Prostate gland (tissue), 2 donors: ENCODE measurements at regions not wholly inside any gene's neighbourhood (a gene's known extent, or its start where the extent isn't known, plus 50 kb on each side); places are given as distances from the start of the nearest gene placed in this dataset.

ENCODE experiments used
- DNase-seq: peaks from one replicate; pipeline ENCODE4 v3.0.0-alpha.2; 2019; ENCODE audit warnings: low spot score
- H3K27ac ChIP-seq, 2 donors: fragments of 200-600 bp; sonication (generic); 2 replicates each; pipeline ENCODE4 v1.5.1; 2017 to 2019
- H3K27me3 ChIP-seq: fragments of 200-600 bp; sonication (generic); replicated peaks from 2 replicates; pipeline ENCODE4 v1.5.1; 2019; ENCODE audit not compliant: insufficient read depth
- H3K36me3 ChIP-seq, 2 donors: fragments of 200-600 bp; sonication (generic); 1 replicate in 1 of 2; 2 replicates in 1 of 2; pipeline versions ENCODE4 v1.5.1 to v1.8.1; 2017 to 2019
- H3K4me1 ChIP-seq: fragments of 200-600 bp; sonication (generic); replicated peaks from 2 replicates; pipeline ENCODE4 v1.5.1; 2019
- H3K4me3 ChIP-seq, 2 donors: fragments of 200-600 bp; sonication (generic); 2 replicates each; pipeline ENCODE4 v1.5.1; 2017 to 2019
- H3K9me3 ChIP-seq: fragments of 200-600 bp; sonication (generic); 2 replicates; pipeline ENCODE4 v1.5.1; 2017
- CTCF ChIP-seq, 4 experiments: fragments of 200-600 bp in 2 of 4; fragments of 450-650 bp in 2 of 4; sonication (generic) in 2 of 4; IDR thresholded peaks; 1 replicate in 3 of 4; 2 replicates in 1 of 4; pipeline ENCODE4 v1.5.1; 2016 to 2019; ENCODE audit warnings: antibody characterized with exemption in 4 of 4, mild to moderate bottlenecking in 2 of 4, moderate library complexity in 2 of 4
- POLR2A ChIP-seq: fragments of 450-650 bp; IDR thresholded peaks from one replicate; pipeline ENCODE4 v1.6.1; 2016; ENCODE audit warnings: antibody characterized with exemption, mild to moderate bottlenecking
- POLR2AphosphoS5 ChIP-seq: sonication (generic); formaldehyde crosslinking; IDR thresholded peaks from one replicate; pipeline ENCODE4 v1.6.1; 2017; ENCODE audit warnings: antibody characterized with exemption
- WGBS: methylation state at CpG from one replicate; pipeline ENCODE4 v1.1.5; 2018; 5-methylcytosine and 5-hydroxymethylcytosine counted together
- intact Hi-C: fragments of 100-400 bp; cut with DNase I; formaldehyde crosslinking; loops from one replicate; pipeline ENCODE4 v1.14.2; 2022

GRCh38 chr9:135000647-135001245, 83.0 kb upstream of the FCN1 start:
- intact Hi-C loops, result no loop called here
- H3K36me3 ChIP-seq, result no peaks in the 10 kb centered on the region

GRCh38 chr9:135001526-135001925, 83.8 kb upstream of the FCN1 start:
- no peak for DNase-seq

More at GRCh38 chr9:135000647-135001245, 83.0 kb upstream of the FCN1 start:
- Histone ChIP-seq H3K27me3 (no peaks in the 10 kb centered on the region), H3K4me3 (no peak overlapping the region), H3K27ac (no peak overlapping the region), H3K9me3 (no peaks in the 10 kb centered on the region), H3K4me1 (no peaks in the 10 kb centered on the region)
- DNase-seq, result no peak
- TF ChIP-seq POLR2A (no peak), CTCF (IDR thresholded peaks at IDR 0.05) (no peak), POLR2AphosphoS5 (no peak)
- WGBS, result 55% methylated on average over 2 of the region's 2 CpGs

GRCh38 chr9:135002336-135002735, 84.6 kb upstream of the FCN1 start:
- intact Hi-C loops, result no loop called here
- Histone ChIP-seq H3K4me3 (no peak overlapping the region), H3K4me1 (no peaks in the 10 kb centered on the region), H3K27ac (no peak overlapping the region), H3K9me3 (no peaks in the 10 kb centered on the region), H3K27me3 (no peaks in the 10 kb centered on the region), H3K36me3 (no peaks in the 10 kb centered on the region)
- no peak for TF ChIP-seq POLR2A
- TF ChIP-seq CTCF (IDR thresholded peaks at IDR 0.05), result no peak
- TF ChIP-seq POLR2AphosphoS5, result no peak
- DNase-seq, result no peak
- WGBS, result 76% methylated on average over 6 of the region's 6 CpGs

More at GRCh38 chr9:135001526-135001925, 83.8 kb upstream of the FCN1 start:
- intact Hi-C loops, result no loop called here
- Histone ChIP-seq H3K4me3 (no peak overlapping the region), H3K27ac (no peak overlapping the region), H3K9me3 (no peaks in the 10 kb centered on the region), H3K27me3 (no peaks in the 10 kb centered on the region), H3K36me3 (no peaks in the 10 kb centered on the region), H3K4me1 (no peaks in the 10 kb centered on the region)
- WGBS, result 90% methylated on average over 2 of the region's 2 CpGs
- no peak for TF ChIP-seq CTCF (IDR thresholded peaks at IDR 0.05)
- TF ChIP-seq POLR2A, result no peak
- no peak for TF ChIP-seq POLR2AphosphoS5

- H3K4me1 ChIP-seq, result no peaks in the 10 kb centered on the region
- no peaks in the 10 kb centered on the region for H3K36me3 ChIP-seq
- H3K4me3 ChIP-seq, result no peak overlapping the region
- no peak for DNase-seq
- H3K27me3 ChIP-seq, result no peaks in the 10 kb centered on the region
- intact Hi-C loops, result no loop called here
- WGBS, result 75% methylated on average over 4 of the region's 4 CpGs
- no peaks in the 10 kb centered on the region for H3K9me3 ChIP-seq
- TF ChIP-seq POLR2A (no peak), POLR2AphosphoS5 (no peak), CTCF (IDR thresholded peaks at IDR 0.05) (no peak)
- H3K27ac ChIP-seq, result no peak overlapping the region
These were observed 84.7 kb upstream of the OLFM1 start for GRCh38 chr9:135002802-135003201.

GRCh38 chr9:135004772-135005171, 82.7 kb upstream of the OLFM1 start:
- WGBS, result 96% methylated on average over 2 of the region's 2 CpGs
- intact Hi-C loops, result no loop called here
- Histone ChIP-seq H3K36me3 (no peaks in the 10 kb centered on the region), H3K27me3 (no peaks in the 10 kb centered on the region), H3K27ac (no peak overlapping the region), H3K4me3 (no peak overlapping the region), H3K4me1 (no peaks in the 10 kb centered on the region), H3K9me3 (no peaks in the 10 kb centered on the region)
- DNase-seq, result no peak
- TF ChIP-seq POLR2AphosphoS5 (no peak), POLR2A (no peak), CTCF (IDR thresholded peaks at IDR 0.05) (no peak)
